Keratinocyte (primary cell): ENCODE measurements at regions not wholly inside any gene's neighbourhood (a gene's known extent, or its start where the extent isn't known, plus 50 kb on each side); places are given as distances from the start of the nearest gene placed in this dataset.

Experiments used
- DNase-seq: peaks from one replicate; pipeline ENCODE4 v3.0.0-alpha.2; 2011; ENCODE audit warnings: low read depth, missing footprints, low spot score
- FAIRE-seq: peaks from 2 replicates; lab custom pipeline; 2011; peaks lifted over from hg19 to GRCh38; lab: Jason Lieb, UNC
- H2AFZ ChIP-seq: 2 replicates; pipeline ENCODE4 v1.6.0; 2012; ENCODE audit warnings: low read length, control low read depth, inconsistent platforms; ENCODE audit not compliant: control insufficient read depth
- H3K27ac ChIP-seq: 2 replicates; pipeline ENCODE4 v1.5.1; 2011; ENCODE audit warnings: low read length; ENCODE audit not compliant: control insufficient read depth, insufficient read depth
- H3K27me3 ChIP-seq: 3 replicates; pipeline ENCODE4 v1.6.0; 2011; ENCODE audit warnings: low read length; ENCODE audit not compliant: control insufficient read depth, insufficient read depth; ENCODE audit errors: extremely low read depth
- H3K36me3 ChIP-seq, 2 experiments: 2 replicates in 1 of 2; 3 replicates in 1 of 2; pipeline ENCODE4 v1.5.1; 2011; ENCODE audit warnings: low read length in 2 of 2, mild to moderate bottlenecking in 1 of 2; ENCODE audit not compliant: control insufficient read depth in 2 of 2, insufficient read depth in 2 of 2; ENCODE audit errors: extremely low read depth in 1 of 2
- H3K4me1 ChIP-seq: 3 replicates; pipeline ENCODE4 v1.5.1; 2011; ENCODE audit warnings: low read length; ENCODE audit not compliant: control insufficient read depth, insufficient read depth; ENCODE audit errors: extremely low read depth
- H3K4me2 ChIP-seq: 3 replicates; pipeline ENCODE4 v1.6.0; 2011; ENCODE audit warnings: low read depth, low read length; ENCODE audit not compliant: control insufficient read depth, insufficient read depth; ENCODE audit errors: extremely low read depth
- H3K4me3 ChIP-seq, 3 experiments: fragments of 200-600 bp in 1 of 3; sonication (generic) in 1 of 3; 2 replicates in 2 of 3; 3 replicates in 1 of 3; pipeline ENCODE4 v1.5.1; 2011 to 2016; ENCODE audit warnings: low read length in 3 of 3, mild to moderate bottlenecking in 3 of 3, control low read depth in 2 of 3, inconsistent platforms in 1 of 3, low read depth in 1 of 3, mixed read lengths in 1 of 3, mixed run types in 1 of 3, moderate library complexity in 1 of 3; ENCODE audit not compliant: control insufficient read depth in 2 of 3, insufficient read depth in 2 of 3; ENCODE audit errors: extremely low read depth in 1 of 3
- H3K79me2 ChIP-seq: 2 replicates; pipeline ENCODE4 v1.6.0; 2012; ENCODE audit warnings: low read length; ENCODE audit not compliant: control insufficient read depth, insufficient read depth
- H3K9ac ChIP-seq: 3 replicates; pipeline ENCODE4 v1.6.0; 2011; ENCODE audit warnings: low read length; ENCODE audit not compliant: control insufficient read depth, insufficient read depth; ENCODE audit errors: extremely low read depth
- H3K9me1 ChIP-seq: 3 replicates; pipeline ENCODE4 v1.6.0; 2011; ENCODE audit warnings: low read length; ENCODE audit not compliant: control insufficient read depth, insufficient read depth; ENCODE audit errors: extremely low read depth
- H3K9me3 ChIP-seq: 2 replicates; pipeline ENCODE4 v1.5.1; 2012; ENCODE audit warnings: low read depth, low read length; ENCODE audit not compliant: control insufficient read depth
- H4K20me1 ChIP-seq: 3 replicates; pipeline ENCODE4 v1.6.0; 2011; ENCODE audit warnings: low read length; ENCODE audit not compliant: control insufficient read depth, insufficient read depth; ENCODE audit errors: extremely low read depth
- EZH2 ChIP-seq: IDR thresholded peaks from one replicate; pipeline ENCODE4 v1.6.1; 2012; ENCODE audit warnings: inconsistent platforms, mild to moderate bottlenecking, low read length, moderate library complexity
- dilution Hi-C: fragments of 300-500 bp; cut with MboI; formaldehyde crosslinking; loops from one replicate; pipeline ENCODE4 v1.7.0; 2020; ENCODE audit warnings: low sequenced_read_pairs; ENCODE audit not compliant: extremely low pct_ligation_motif_present
- TF ChIP-seq, protein P1 (sequence below), 3 experiments: IDR thresholded peaks in 1 of 3; conservative IDR thresholded peaks in 1 of 3; optimal IDR thresholded peaks in 1 of 3; 2 replicates in 2 of 3; 3 replicates in 1 of 3; pipeline versions ENCODE3 to v1.5.1; 2011; ENCODE audit warnings: low read length in 3 of 3, mild to moderate bottlenecking in 3 of 3, moderate library complexity in 2 of 3, control low read depth in 1 of 3, inconsistent platforms in 1 of 3; ENCODE audit not compliant: insufficient read depth in 2 of 3; ENCODE audit errors: extremely low read depth in 1 of 3

DNA sequence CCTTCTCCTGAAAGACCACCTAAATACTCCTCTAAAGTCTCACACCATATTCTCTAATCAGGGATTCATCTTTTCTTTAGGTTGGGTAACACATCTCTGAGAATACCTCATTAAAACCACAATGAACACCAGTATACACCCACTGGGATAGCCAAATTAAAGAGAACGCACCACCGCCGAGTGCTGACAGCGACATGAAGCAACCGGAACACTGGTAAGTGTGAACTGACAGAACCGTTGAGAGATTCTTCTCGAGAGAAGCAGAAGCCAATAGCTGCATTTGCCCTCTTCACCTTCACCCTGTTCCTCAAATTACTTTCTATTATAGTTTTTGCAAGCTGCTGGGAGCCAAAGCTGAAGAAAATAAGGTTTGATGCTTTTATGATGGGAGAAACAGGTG is 318.5 kb downstream of the FBXO15 start:
- no peak overlapping the region for H3K27ac ChIP-seq
- no peak for DNase-seq
- no peak for TF ChIP-seq EZH2
- TF ChIP-seq, protein P1, sequence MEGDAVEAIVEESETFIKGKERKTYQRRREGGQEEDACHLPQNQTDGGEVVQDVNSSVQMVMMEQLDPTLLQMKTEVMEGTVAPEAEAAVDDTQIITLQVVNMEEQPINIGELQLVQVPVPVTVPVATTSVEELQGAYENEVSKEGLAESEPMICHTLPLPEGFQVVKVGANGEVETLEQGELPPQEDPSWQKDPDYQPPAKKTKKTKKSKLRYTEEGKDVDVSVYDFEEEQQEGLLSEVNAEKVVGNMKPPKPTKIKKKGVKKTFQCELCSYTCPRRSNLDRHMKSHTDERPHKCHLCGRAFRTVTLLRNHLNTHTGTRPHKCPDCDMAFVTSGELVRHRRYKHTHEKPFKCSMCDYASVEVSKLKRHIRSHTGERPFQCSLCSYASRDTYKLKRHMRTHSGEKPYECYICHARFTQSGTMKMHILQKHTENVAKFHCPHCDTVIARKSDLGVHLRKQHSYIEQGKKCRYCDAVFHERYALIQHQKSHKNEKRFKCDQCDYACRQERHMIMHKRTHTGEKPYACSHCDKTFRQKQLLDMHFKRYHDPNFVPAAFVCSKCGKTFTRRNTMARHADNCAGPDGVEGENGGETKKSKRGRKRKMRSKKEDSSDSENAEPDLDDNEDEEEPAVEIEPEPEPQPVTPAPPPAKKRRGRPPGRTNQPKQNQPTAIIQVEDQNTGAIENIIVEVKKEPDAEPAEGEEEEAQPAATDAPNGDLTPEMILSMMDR (optimal IDR thresholded peaks at IDR 0.05 in 1 of 3, IDR thresholded peaks at IDR 0.05 in 1 of 3, conservative IDR thresholded peaks at IDR 0.05 in 1 of 3; ENCODE audit: extremely low read depth in 1 of 3, insufficient read depth in 2 of 3, low read length in 3 of 3) = no peak
- no peaks in the 10 kb centered on the region for H3K79me2 ChIP-seq
- no peaks in the 10 kb centered on the region for H3K9me1 ChIP-seq
- no peak overlapping the region for H3K4me3 ChIP-seq
- H3K36me3 ChIP-seq = no peaks in the 10 kb centered on the region
- no peak overlapping the region for H2AFZ ChIP-seq
- H3K9me3 ChIP-seq = no peaks in the 10 kb centered on the region
- H3K4me1 ChIP-seq = no peaks in the 10 kb centered on the region
- no peak overlapping the region for H3K9ac ChIP-seq
- dilution Hi-C loops = no loop called here
- no peaks in the 10 kb centered on the region for H3K27me3 ChIP-seq
- no peak overlapping the region for H3K4me2 ChIP-seq
- no peak for FAIRE-seq
- H4K20me1 ChIP-seq = no peaks in the 10 kb centered on the region

DNA sequence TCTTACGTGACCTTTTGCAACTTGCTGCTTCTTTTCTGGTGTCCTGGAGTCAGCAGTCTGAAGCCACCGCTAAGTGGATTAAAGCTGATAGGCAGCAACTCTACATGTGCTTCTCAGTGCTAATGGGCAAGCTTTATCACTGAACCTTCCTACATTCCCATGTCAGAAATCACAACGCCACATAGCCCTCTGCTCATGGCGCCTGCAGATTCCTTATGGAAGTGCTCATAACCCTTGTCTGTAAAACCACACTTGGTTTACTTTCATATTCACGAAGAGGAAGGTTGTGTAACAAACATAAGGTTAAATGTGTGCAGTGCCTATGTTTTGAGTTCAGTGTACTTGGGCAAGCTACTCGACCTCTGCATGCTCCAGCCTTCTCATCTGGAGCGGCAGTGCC is 319.8 kb downstream of the FBXO15 start:
- Histone ChIP-seq H3K79me2 (no peaks in the 10 kb centered on the region), H3K9me1 (no peaks in the 10 kb centered on the region), H3K4me3 (no peak overlapping the region), H2AFZ (no peak overlapping the region), H3K9ac (no peak overlapping the region), H3K36me3 (no peaks in the 10 kb centered on the region), H3K27me3 (no peaks in the 10 kb centered on the region), H3K27ac (no peak overlapping the region), H3K9me3 (no peaks in the 10 kb centered on the region), H4K20me1 (no peaks in the 10 kb centered on the region), H3K4me2 (no peak overlapping the region), H3K4me1 (no peaks in the 10 kb centered on the region)
- DNase-seq (no peak), FAIRE-seq (no peak)
- TF ChIP-seq, protein P1 (optimal IDR thresholded peaks at IDR 0.05 in 1 of 3, IDR thresholded peaks at IDR 0.05 in 1 of 3, conservative IDR thresholded peaks at IDR 0.05 in 1 of 3; ENCODE audit: extremely low read depth in 1 of 3, insufficient read depth in 2 of 3, low read length in 3 of 3) = no peak
- TF ChIP-seq EZH2 = no peak
- dilution Hi-C loops = no loop called here
